Panc1 (cell line): ENCODE measurements at regions not wholly inside any gene's neighbourhood (a gene's known extent, or its start where the extent isn't known, plus 50 kb on each side); places are given as distances from the start of the nearest gene placed in this dataset.

ENCODE experiments used
- ATAC-seq: fragments of 200-7000 bp; cut with Tn5 transposase; 2 replicates; pipeline ENCODE4 v1.9.1; 2020; ENCODE audit warnings: mild to moderate bottlenecking, moderate library complexity
- BruUV-seq: library from RNA; stranded (reverse); fragments of 400-500 nt; replicated peaks from 2 replicates; lab custom pipeline; 2021; lab: Mats Ljungman, UMichigan
- CTCF ChIA-PET: fragments of 300-600 bp; sonication (Branson Sonifier 250); formaldehyde crosslinking; loops from one replicate; lab custom pipeline; 2022; ENCODE audit warnings: antibody characterized with exemption; lab: Charles Lee
- POLR2A ChIA-PET: fragments of 300-600 bp; sonication (Branson Sonifier 250); formaldehyde crosslinking; loops from one replicate; lab custom pipeline; 2022; ENCODE audit warnings: antibody characterized with exemption; lab: Charles Lee
- DNase-seq: peaks from one replicate; pipeline ENCODE4 v3.0.0-alpha.2; 2010; ENCODE audit warnings: low read depth, low spot score
- H3K27ac ChIP-seq: 2 replicates; pipeline ENCODE4 v1.5.1; 2011; ENCODE audit warnings: mild to moderate bottlenecking, low read length, inconsistent platforms
- H3K27me3 ChIP-seq: fragments of 200-500 bp; sonication (Bioruptor generic); 2 replicates; pipeline ENCODE4 v1.6.0; 2014; ENCODE audit warnings: low read length, inconsistent platforms; ENCODE audit not compliant: control insufficient read depth, insufficient read depth
- H3K36me3 ChIP-seq: fragments of 200-500 bp; sonication (Bioruptor generic); 2 replicates; pipeline ENCODE4 v1.5.1; 2014; ENCODE audit warnings: inconsistent platforms, mild to moderate bottlenecking, low read length, moderate library complexity; ENCODE audit not compliant: control insufficient read depth, insufficient read depth
- H3K4me1 ChIP-seq: 2 replicates; pipeline ENCODE4 v1.5.1; 2011; ENCODE audit warnings: inconsistent platforms, mild to moderate bottlenecking, low read length, moderate library complexity; ENCODE audit not compliant: control insufficient read depth, insufficient read depth
- H3K4me3 ChIP-seq, 2 experiments: 2 replicates each; pipeline ENCODE4 v1.5.1; 2011 to 2012; ENCODE audit warnings: low read depth in 2 of 2, low read length in 2 of 2, mild to moderate bottlenecking in 2 of 2, inconsistent platforms in 1 of 2, moderate library complexity in 1 of 2
- H3K9me3 ChIP-seq: fragments of 200-500 bp; sonication (Bioruptor generic); 2 replicates; pipeline ENCODE4 v1.5.1; 2014; ENCODE audit warnings: low read depth, mild to moderate bottlenecking, inconsistent platforms, low read length, moderate library complexity; ENCODE audit not compliant: control insufficient read depth, insufficient read depth
- CTCF ChIP-seq: fragments of 450-650 bp; IDR thresholded peaks from 2 replicates; pipeline ENCODE4 v1.5.1; 2017; ENCODE audit warnings: mild to moderate bottlenecking
- POLR2AphosphoS5 ChIP-seq: IDR thresholded peaks from 2 replicates; pipeline ENCODE4 v1.6.1; 2012; ENCODE audit warnings: mild to moderate bottlenecking, low read depth, low read length, moderate library complexity
- REST ChIP-seq, 2 experiments: IDR thresholded peaks; 2 replicates each; pipeline ENCODE4 v1.6.1; 2011 to 2012; ENCODE audit warnings: low read depth in 2 of 2, control low read depth in 1 of 2, low read length in 1 of 2, mild to moderate bottlenecking in 1 of 2, moderate library complexity in 1 of 2; ENCODE audit not compliant: insufficient read depth in 1 of 2
- SIN3A ChIP-seq: IDR thresholded peaks from 2 replicates; pipeline ENCODE4 v1.6.1; 2012; ENCODE audit warnings: low read depth, mild to moderate bottlenecking, low read length, moderate library complexity, borderline replicate concordance; ENCODE audit not compliant: insufficient read depth
- TCF7L2 ChIP-seq: IDR thresholded peaks from 2 replicates; pipeline ENCODE4 v1.6.1; 2011; ENCODE audit warnings: mild to moderate bottlenecking, low read depth, low read length, inconsistent platforms
- in situ Hi-C: cut with HindIII; loops from 2 replicates; pipeline ENCODE4 v1.10.0; 2016; ENCODE audit warnings: low sequenced_read_pairs, low pct_unique_long_range_greater_than_20kb
- intact Hi-C: fragments of 100-400 bp; cut with micrococcal nuclease; formaldehyde crosslinking; loops from one replicate; pipeline ENCODE4 v1.10.0; 2022; ENCODE audit not compliant: unreplicated experiment

- no peaks in the 10 kb centered on the region for H3K36me3 ChIP-seq
- ChIA-PET CTCF (no interaction called here), POLR2A (no interaction called here)
- no peak overlapping the region for H3K27ac ChIP-seq
- no peak for DNase-seq
- BruUV-seq: no TSS peak
- H3K9me3 ChIP-seq: no peaks in the 10 kb centered on the region
- no peak overlapping the region for H3K4me3 ChIP-seq
- intact Hi-C loops (no loop called here), in situ Hi-C loops (no loop called here)
- no peaks in the 10 kb centered on the region for H3K4me1 ChIP-seq
- ATAC-seq: no peak
- no peaks in the 10 kb centered on the region for H3K27me3 ChIP-seq
- TF ChIP-seq TCF7L2: no peak
- TF ChIP-seq REST (IDR thresholded peaks at IDR 0.05; ENCODE audit: insufficient read depth in 1 of 2, low read depth in 2 of 2, low read length in 1 of 2): no peak
- TF ChIP-seq SIN3A: no peak
- no peak for TF ChIP-seq POLR2AphosphoS5
- TF ChIP-seq CTCF: no peak
Measured at GRCh38 chr4:124484940-124485339, 227.6 kb downstream of the ANKRD50 start.

GRCh38 chr4:124486423-124486822, 226.1 kb downstream of the ANKRD50 start:
- CTCF ChIA-PET: no interaction called here
- Histone ChIP-seq H3K9me3 (no peaks in the 10 kb centered on the region), H3K27me3 (no peaks in the 10 kb centered on the region), H3K27ac (no peak overlapping the region), H3K4me3 (no peak overlapping the region), H3K36me3 (no peaks in the 10 kb centered on the region), H3K4me1 (no peaks in the 10 kb centered on the region)
- intact Hi-C loops: no loop called here
- BruUV-seq: no TSS peak
- TF ChIP-seq CTCF (peak; percentile 8; the same call in 1 of the 2 replicates), SIN3A (no peak)
- ATAC-seq: no peak
- no peak for DNase-seq
- POLR2A ChIA-PET: no interaction called here
- in situ Hi-C loops: no loop called here

GRCh38 chr4:124487651-124488050, 224.9 kb downstream of the ANKRD50 start:
- intact Hi-C loops: no loop called here
- no TSS peak for BruUV-seq
- Histone ChIP-seq H3K27ac (no peak overlapping the region), H3K36me3 (no peaks in the 10 kb centered on the region), H3K4me3 (no peak overlapping the region), H3K27me3 (no peaks in the 10 kb centered on the region), H3K4me1 (no peaks in the 10 kb centered on the region), H3K9me3 (no peaks in the 10 kb centered on the region)
- ChIA-PET CTCF (no interaction called here), POLR2A (interaction anchor here (0.6 kb wide), 1 partner anchor 216 kb away, joined by 5 read pairs; no protein-coding TSS in a partner anchor)
- no peak for TF ChIP-seq TCF7L2
- TF ChIP-seq SIN3A: no peak
- TF ChIP-seq REST (IDR thresholded peaks at IDR 0.05; ENCODE audit: insufficient read depth in 1 of 2, low read depth in 2 of 2, low read length in 1 of 2): no peak
- TF ChIP-seq CTCF: no peak
- no peak for TF ChIP-seq POLR2AphosphoS5
- ATAC-seq (no peak), DNase-seq (no peak)
- in situ Hi-C loops: no loop called here
